ENCODE measurements at regions not wholly inside any gene's neighbourhood (a gene's known extent, or its start where the extent isn't known, plus 50 kb on each side); places are given as distances from the start of the nearest gene placed in this dataset.

- no peak for DNase-seq
- intact Hi-C loops (cut with DNase I): no loop called here
These were observed 273.7 kb upstream of the KCNJ16 start for GRCh38 chr17:69801368-69801767.

GRCh38 chr17:69802045-69802740 lies 272.8 kb upstream of the KCNJ16 start:
- no peaks in the 10 kb centered on the region for H3K9me3 ChIP-seq
- no peak overlapping the region for H3K27ac ChIP-seq
- DNase-seq (no peak), ATAC-seq (peak in 1 of 2 donors; percentile 27)
- no peaks in the 10 kb centered on the region for H3K36me3 ChIP-seq
- H3K4me3 ChIP-seq: no peak overlapping the region
- TF ChIP-seq CTCF (IDR thresholded peaks at IDR 0.05): no peak
- no peaks in the 10 kb centered on the region for H3K27me3 ChIP-seq (ENCODE audit: low read depth)
- intact Hi-C loops (cut with DNase I): no loop called here
- no peaks in the 10 kb centered on the region for H3K4me1 ChIP-seq

More at GRCh38 chr17:69801368-69801767, 273.7 kb upstream of the KCNJ16 start:
- TF ChIP-seq CTCF (IDR thresholded peaks at IDR 0.05): no peak
- Histone ChIP-seq H3K27ac (no peak overlapping the region), H3K4me1 (no peaks in the 10 kb centered on the region), H3K9me3 (no peaks in the 10 kb centered on the region), H3K27me3 (ENCODE audit: low read depth) (no peaks in the 10 kb centered on the region), H3K36me3 (no peaks in the 10 kb centered on the region), H3K4me3 (no peak overlapping the region)
- peak in 1 of 2 donors; percentile 35 for ATAC-seq

GRCh38 chr17:69809331-69809730 lies 265.7 kb upstream of the KCNJ16 start:
- Histone ChIP-seq H3K36me3 (no peaks in the 10 kb centered on the region), H3K4me3 (no peak overlapping the region), H3K9me3 (no peaks in the 10 kb centered on the region), H3K27ac (no peak overlapping the region), H3K27me3 (ENCODE audit: low read depth) (no peaks in the 10 kb centered on the region), H3K4me1 (no peaks in the 10 kb centered on the region)
- no peak for DNase-seq
- no peak for TF ChIP-seq CTCF (IDR thresholded peaks at IDR 0.05)
- no peak for ATAC-seq
- intact Hi-C loops (cut with DNase I): no loop called here

GRCh38 chr17:69810326-69810965 lies 264.6 kb upstream of the KCNJ16 start:
- intact Hi-C loops (cut with DNase I): no loop called here
- Histone ChIP-seq H3K4me3 (no peak overlapping the region), H3K9me3 (no peaks in the 10 kb centered on the region), H3K27me3 (ENCODE audit: low read depth) (no peaks in the 10 kb centered on the region), H3K4me1 (no peaks in the 10 kb centered on the region), H3K27ac (no peak overlapping the region), H3K36me3 (no peaks in the 10 kb centered on the region)
- DNase-seq (no peak), ATAC-seq (no peak)
- TF ChIP-seq CTCF (IDR thresholded peaks at IDR 0.05): no peak

- H3K4me1 ChIP-seq: no peaks in the 10 kb centered on the region
- TF ChIP-seq CTCF (IDR thresholded peaks at IDR 0.05): no peak
- no peaks in the 10 kb centered on the region for H3K36me3 ChIP-seq
- H3K27ac ChIP-seq: no peak overlapping the region
- no peak overlapping the region for H3K4me3 ChIP-seq
- no peaks in the 10 kb centered on the region for H3K27me3 ChIP-seq (ENCODE audit: low read depth)
- H3K9me3 ChIP-seq: no peaks in the 10 kb centered on the region
- DNase-seq (no peak), ATAC-seq (peak in 1 of 2 donors; percentile 44)
- intact Hi-C loops (cut with DNase I): no loop called here
These were observed 262.7 kb upstream of the KCNJ16 start for GRCh38 chr17:69812240-69812837.

Measured in lower lobe of right lung (tissue), 2 donors.